HG03135 (cell line): ENCODE measurements at regions not wholly inside any gene's neighbourhood (a gene's known extent, or its start where the extent isn't known, plus 50 kb on each side); places are given as distances from the start of the nearest gene placed in this dataset.
"Not testable (repeated sequence)": the region's sequence is repeated elsewhere in the genome, so short reads cannot be mapped to it uniquely, and the experiment has no call there.

Experiments used
- ATAC-seq: cut with Tn5 transposase; IDR thresholded peaks from one replicate; pipeline ENCODE4 v1.9.1; 2021; ENCODE audit warnings: mild to moderate bottlenecking, moderate library complexity; ENCODE audit not compliant: unreplicated experiment

DNA sequence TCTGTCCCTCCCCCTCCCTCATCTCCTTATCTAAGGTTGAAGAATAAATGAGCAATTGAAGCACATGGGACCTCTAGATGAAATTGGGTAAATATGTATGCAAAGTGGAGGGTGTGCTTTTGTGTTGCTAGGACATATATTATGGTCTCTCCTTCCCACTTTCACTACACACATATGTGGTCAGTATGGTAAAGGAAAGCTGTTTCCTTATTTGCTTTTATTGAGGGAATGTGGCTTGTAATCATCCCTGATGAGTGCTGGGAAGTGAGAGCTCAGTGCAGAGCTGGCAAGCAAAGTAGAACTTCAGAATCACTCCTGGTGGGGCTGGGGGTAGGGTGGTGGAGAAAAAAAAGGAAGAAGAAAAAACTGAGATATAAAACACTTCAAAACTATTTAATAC lies 189.9 kb upstream of the ATP5MC3 start:
- no peak for ATAC-seq

DNA sequence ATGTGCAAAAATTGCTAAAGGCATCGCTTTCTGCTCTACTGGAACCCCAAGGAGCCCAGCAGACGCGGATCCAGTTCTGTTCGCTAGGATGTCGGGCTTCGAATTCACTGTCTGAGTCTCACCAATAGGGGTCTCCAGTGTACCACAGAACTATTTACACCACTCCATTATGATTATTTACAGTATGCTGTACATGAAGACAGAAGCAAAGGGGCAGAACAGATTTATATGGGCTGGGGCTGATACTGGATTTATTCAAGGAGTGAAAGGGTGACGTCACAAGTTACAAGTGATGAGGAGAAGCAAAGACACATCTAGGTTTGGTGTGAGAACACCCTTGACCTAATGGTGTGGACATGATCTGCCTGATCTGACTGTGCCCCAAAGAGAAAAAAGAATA lies 185.3 kb upstream of the ATP5MC3 start:
- no peak for ATAC-seq

- ATAC-seq = no peak
Measured at GRCh38 chr2:175363699-175364098, 182.2 kb upstream of the ATP5MC3 start.

- ATAC-seq = no peak
Measured at GRCh38 chr2:175362331-175362730, 180.8 kb upstream of the ATP5MC3 start.

DNA sequence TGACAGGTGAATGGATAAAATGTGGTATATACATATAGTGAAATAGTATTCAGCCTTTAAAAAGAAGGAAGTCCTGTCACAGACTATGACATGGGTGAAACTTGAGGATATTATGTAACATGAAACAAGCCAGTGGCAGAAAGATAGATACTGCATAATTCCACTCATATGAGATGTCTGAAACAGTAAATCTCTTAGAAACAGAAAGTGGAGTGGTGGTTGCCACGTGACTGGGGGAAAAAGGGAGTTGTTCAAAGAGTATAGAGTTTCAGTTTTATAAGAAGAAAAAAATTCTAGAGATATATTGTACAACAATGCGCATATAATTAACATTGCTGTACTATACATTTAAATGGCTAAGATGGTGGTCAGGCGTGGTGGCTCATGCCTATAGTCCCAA lies 178.2 kb upstream of the ATP5MC3 start:
- ATAC-seq = no peak

DNA sequence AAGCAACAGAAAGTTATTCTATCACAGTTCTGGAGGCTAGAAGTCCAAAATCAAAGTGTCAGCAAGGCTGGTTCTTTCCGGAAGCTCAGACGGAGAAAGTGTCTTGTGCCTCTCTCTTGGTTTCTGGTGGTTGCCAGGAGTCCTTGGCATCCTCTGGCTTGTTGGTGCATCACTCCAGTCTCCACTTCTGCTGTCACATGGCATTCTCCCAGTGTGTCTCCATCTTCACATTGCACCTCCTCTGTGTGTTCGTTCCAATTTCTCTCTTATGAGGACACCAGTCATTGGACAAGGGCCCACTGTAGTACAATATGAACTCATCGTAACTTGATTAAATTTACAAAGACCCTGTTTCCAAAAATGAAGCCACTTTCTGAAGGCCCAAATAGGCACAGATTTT lies 175.4 kb upstream of the ATP5MC3 start:
- ATAC-seq = no peak

GRCh38 chr2:175355246-175355645 lies 173.7 kb upstream of the ATP5MC3 start:
- ATAC-seq = no peak

DNA sequence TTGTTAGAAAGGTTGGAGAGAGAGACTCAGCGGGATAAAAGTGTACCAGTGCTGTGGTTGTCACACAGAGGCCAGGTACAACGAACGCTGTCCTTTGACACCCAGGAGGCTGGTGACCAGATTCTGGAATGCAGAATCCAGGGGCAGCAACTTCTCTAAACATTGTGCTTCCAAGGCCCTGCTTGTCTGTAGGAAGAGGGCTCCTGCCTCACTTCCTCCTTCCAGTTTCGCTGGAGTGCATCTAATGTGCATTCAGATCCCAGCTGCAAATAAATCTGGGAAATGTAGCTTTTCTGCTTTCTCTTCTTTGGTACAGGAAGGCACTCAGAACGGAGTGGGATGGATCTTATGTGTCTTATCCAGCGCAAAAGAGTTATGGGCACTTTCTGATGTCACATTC lies 171.8 kb upstream of the ATP5MC3 start:
- ATAC-seq = no peak

- ATAC-seq = no peak
Measured at GRCh38 chr2:175351512-175351911, 170.0 kb upstream of the ATP5MC3 start.

- ATAC-seq = no peak
Measured at GRCh38 chr2:175350105-175350504, 168.6 kb upstream of the ATP5MC3 start.

GRCh38 chr2:175342085-175342484 lies 160.6 kb upstream of the ATP5MC3 start:
- no peak for ATAC-seq

GRCh38 chr2:175330195-175330594 lies 148.7 kb upstream of the ATP5MC3 start:
- no peak for ATAC-seq

DNA sequence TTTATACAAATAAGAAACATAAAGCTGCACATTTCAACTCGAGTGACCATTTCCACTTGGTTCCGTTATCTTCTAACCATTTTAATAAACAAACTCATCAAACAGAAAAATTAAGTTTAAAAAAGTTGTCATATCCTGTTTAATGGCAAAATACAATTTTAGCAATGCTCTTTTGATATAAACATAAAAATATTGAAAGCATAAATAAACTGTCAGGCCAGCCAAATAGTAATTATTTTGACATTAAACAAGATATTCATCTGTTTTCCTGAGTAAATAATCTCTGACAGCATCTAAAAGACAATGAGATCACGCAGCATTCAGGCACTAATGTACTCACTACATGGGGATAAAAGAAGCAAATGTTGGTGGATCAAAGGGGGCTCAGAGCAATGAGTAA lies 145.3 kb upstream of the ATP5MC3 start:
- ATAC-seq = no peak

- ATAC-seq = not testable (repeated sequence)
Measured at GRCh38 chr2:175326164-175326563, 144.7 kb upstream of the ATP5MC3 start.

DNA sequence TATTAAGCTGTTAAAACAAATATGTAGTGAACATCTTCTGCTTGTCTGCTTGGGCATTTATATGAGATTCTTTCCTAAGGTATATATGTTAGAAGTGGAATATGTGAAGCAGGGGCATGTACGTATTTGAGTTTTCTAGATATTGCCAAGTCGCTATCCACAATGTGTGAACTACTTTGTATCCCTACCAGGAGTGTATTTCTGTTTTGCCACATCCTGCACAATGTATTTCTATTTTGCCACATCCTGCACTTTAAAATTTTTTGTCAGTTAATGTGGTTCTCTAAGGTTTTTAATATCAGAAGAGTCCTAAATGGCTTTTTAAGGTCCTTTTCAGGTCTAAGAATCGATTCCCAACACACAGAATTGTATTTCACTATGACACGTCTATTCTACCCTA lies 141.7 kb upstream of the ATP5MC3 start:
- no peak for ATAC-seq

DNA sequence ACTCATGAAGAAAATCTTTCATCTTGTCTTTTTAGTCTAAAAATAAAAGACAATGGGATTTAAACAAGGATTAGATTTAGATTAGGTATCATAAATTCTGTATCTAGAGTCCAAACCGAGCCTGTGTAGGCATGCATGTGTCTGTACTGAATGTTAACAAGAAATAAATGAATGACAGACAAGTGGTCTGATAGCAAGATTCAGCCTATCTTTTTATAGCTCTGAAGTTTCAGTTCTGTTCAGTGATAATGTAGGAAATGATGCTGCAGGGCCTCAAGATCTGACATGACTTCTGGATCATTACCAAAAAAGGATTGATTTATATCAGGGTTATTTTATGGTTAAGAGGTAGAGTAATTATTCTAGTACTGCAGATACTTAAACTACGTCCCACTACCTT lies 137.0 kb upstream of the ATP5MC3 start:
- no peak for ATAC-seq

DNA sequence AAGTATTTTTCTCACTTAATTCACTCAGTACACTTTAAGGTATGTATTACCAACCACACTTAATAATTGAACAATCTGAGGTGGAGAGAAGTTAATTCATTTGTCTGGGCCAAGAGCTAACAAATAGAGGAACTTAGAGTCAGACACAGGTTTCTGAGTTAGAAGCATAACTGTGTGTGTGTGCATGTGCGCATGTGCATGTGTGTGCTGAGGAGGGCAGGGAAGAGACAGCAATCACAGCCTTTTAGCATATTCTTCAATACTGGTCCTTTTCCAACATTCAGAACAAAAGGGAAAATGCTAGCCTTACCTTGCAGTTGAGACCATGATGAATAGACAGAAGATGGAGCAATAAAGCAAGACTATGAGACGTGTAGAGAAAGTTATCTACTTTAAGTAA lies 136.2 kb upstream of the ATP5MC3 start:
- no peak for ATAC-seq

DNA sequence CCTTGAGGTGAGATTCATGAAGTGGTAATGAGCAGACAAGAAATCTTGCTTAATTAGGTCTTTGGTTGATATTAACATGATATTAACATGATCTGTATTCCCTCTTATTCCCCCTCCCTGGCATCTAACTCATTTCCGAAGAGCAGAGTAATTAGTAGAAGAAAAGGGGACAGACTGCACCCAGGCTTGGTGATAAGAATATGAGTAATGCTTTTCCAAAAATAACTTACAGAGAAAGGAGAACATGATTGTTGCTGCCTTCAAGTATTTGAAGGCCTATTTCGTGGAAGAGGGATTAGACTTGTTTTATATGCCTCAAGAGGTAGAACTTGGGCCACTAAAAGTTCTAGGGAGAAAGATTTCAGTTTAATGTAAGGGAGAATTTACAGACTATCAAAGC lies 130.6 kb upstream of the ATP5MC3 start:
- ATAC-seq = no peak

GRCh38 chr2:175310813-175311504 lies 129.4 kb upstream of the ATP5MC3 start:
- no peak for ATAC-seq

GRCh38 chr2:175309799-175310198 lies 128.3 kb upstream of the ATP5MC3 start:
- ATAC-seq = no peak

GRCh38 chr2:175308005-175308404 lies 126.5 kb upstream of the ATP5MC3 start:
- no peak for ATAC-seq

DNA sequence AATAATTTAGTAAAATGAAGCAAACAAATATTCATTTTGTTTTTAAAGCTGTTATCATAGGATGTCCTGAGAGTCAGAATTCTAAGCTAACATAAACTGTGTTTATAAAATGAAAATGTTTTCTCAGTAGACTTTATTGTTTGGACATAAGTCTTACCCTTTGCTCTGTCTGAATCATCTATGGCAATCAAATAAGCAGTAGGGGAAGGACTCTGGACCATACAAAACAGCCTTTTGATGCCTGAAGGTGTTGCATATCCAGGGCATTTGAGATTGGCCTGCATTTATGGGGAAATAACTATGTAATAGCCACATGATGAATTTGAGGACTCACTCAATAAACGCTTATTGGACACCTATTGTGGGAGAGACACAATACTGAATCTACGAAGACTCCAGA lies 123.0 kb upstream of the ATP5MC3 start:
- ATAC-seq = no peak

- no peak for ATAC-seq
Measured at GRCh38 chr2:175293776-175294175, 112.3 kb upstream of the ATP5MC3 start.
